GM18870 (cell line): ENCODE measurements at regions not wholly inside any gene's neighbourhood (a gene's known extent, or its start where the extent isn't known, plus 50 kb on each side); places are given as distances from the start of the nearest gene placed in this dataset.

Experiments
- ATAC-seq: cut with Tn5 transposase; IDR thresholded peaks from one replicate; pipeline ENCODE4 v1.9.1; 2021; ENCODE audit warnings: moderate library complexity; ENCODE audit not compliant: unreplicated experiment

- ATAC-seq: no peak
Observed at GRCh38 chr10:2475711-2476217, 591.6 kb upstream of the PFKP start.

DNA sequence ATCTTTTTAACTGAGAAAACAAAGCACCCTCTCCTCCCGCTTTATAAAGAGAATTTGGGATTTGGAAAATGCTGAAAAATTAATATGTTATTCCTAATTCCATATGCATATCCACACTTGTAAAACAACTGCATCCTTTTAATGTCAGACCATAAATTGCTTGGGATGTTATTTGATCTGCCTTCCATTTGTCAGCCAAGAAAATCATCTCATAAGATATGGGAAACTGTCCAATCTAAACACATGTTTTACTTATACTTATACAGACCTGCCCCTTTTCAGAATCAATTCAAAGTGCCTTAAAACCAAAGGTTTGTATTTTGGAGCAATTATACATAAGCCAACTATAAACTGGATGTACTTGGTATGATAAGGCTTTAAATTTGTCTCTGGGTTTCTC lies 595.5 kb upstream of the PFKP start:
- ATAC-seq: no peak

DNA sequence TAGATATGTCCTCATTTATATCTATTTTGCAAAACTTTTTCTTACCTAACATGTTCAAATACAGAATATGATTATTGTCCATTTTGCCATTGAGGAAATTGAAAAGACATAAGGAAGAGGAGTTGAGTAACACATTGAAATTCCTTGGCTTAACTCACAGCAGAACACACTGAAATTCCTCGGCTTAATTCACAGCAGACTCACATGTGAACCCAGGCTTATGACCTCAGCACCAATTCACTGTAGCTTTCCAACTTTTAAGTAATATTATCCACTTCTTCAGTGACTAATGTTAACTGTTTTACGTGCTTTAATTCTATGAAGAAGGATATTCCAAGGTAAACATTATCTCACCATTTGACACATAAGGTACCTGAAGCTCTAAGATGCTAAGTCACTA lies 597.5 kb upstream of the PFKP start:
- no peak for ATAC-seq

DNA sequence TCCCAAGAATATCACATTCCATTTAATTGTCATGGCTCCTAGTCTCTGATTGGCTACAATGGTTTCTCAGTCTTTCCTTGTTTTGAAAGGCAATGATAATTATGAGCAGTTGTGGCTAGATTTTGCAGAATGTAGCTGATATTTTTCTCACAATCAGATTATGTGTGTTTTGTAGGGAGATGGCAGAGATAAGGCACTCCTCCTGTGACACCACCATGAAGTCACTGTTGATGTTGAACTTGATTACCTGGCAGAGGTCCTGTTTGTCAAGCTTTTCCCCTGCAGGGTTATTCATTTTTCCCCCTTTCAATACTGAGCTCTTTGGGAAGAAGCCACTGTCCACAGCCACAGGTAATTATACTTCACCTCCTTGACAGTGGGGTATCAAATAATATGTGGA lies 602.9 kb upstream of the PFKP start:
- no peak for ATAC-seq

DNA sequence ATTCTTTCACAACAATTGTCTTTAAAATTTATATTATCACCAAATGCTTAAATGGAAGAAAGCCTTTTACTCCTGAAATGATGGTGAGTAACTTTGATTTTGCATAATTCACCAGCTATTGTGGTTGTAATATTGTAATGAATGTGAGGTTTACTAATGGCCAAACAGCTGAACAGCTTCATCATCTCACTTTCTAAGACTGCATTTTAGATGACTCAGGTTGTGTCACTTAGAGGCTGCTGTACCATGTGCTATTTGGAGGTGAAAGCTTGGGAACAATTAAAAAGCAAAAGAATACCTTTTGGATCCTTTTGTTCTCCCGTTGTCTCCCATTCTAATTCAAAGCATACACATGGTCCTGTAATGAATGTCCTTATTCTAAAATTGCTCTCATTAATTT lies 604.0 kb upstream of the PFKP start:
- no peak for ATAC-seq

- ATAC-seq: no peak
Observed at GRCh38 chr10:2462581-2462980, 604.8 kb upstream of the PFKP start.

- ATAC-seq: no peak
Observed at GRCh38 chr10:2460812-2461211, 606.5 kb upstream of the PFKP start.

GRCh38 chr10:2459713-2460112 lies 607.6 kb upstream of the PFKP start:
- ATAC-seq: no peak

- ATAC-seq: no peak
Observed at GRCh38 chr10:2456834-2457233, 610.5 kb upstream of the PFKP start.

- no peak for ATAC-seq
Observed at GRCh38 chr10:2445370-2445769, 622.0 kb upstream of the PFKP start.

DNA sequence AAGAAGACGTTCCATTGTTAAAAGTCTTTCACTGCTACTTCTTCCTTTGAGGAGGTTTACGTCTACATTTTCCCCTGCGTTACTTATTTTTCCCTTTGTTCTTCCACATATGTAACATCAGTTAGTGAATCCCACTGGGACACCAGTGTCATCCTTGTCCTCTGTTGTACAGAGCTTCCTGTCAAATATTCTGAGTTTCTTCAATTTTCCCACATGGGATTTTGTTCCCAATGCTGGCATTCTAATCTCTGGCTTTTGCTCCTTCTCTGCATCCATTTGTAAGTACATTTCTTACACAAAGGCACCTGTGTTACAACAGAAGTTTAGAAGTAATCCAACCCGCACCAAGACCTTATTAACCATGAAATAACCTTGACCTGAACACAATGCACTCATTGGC lies 627.4 kb upstream of the PFKP start:
- no peak for ATAC-seq

- no peak for ATAC-seq
Observed at GRCh38 chr10:2439000-2439399, 628.3 kb upstream of the PFKP start.

- no peak for ATAC-seq
Observed at GRCh38 chr10:2438248-2438939, 629.0 kb upstream of the PFKP start.

- ATAC-seq: no peak
Observed at GRCh38 chr10:2436933-2437332, 630.4 kb upstream of the PFKP start.

DNA sequence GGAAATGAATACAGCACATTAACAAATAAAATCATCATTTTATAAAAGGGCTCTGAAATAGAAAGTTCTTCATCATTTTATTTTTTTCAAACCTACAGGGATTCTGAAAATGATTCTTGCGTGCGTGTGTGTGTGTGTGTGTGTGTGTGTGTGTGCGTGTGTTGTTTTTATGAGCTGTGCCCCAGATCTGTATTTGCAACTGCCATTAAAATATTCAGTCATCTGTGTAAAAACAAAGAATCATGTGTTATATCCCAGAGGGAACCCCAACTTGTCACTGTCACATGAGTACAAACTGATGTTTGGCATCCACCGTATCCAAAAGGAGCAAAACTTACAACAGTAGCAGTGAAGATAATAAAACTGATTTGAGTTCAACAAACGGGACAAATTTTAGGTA lies 635.4 kb upstream of the PFKP start:
- no peak for ATAC-seq

GRCh38 chr10:2427412-2427811 lies 639.9 kb upstream of the PFKP start:
- ATAC-seq: no peak

DNA sequence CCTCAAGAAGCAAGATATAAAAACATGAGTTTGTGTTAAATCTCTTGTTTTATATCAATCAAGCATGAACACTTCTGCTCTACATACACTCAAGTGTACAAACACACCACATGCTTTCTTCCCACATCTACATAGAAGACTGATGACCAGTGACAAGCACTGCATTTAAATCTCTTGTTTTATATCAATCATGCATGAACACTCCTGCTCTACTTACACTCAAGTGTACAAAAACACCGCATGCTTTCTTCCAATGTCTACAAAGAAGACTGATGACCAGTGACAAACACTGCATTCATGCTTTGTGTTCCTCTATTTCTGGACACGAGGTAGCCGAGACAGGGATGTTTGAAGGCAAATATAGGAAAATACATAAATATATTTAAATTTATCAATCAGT lies 642.0 kb upstream of the PFKP start:
- no peak for ATAC-seq

DNA sequence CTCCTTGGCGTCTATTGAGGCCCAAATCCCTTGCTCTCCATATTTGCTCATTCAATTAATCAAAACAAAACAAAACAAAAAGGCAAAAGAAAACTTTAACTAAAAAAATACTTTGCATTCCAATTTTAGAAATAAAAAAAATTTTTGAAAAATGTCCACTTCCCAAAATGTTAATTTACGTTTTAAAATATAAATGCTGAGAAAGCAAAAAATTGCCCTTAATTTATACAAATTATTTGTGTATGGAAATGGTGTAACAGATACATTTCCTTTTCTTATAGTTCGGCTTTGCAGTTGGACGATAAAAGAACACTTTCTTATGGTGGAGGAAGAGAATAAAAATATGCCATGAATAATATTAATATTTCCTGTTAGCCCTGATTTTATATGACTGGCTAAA lies 652.8 kb upstream of the PFKP start:
- no peak for ATAC-seq

DNA sequence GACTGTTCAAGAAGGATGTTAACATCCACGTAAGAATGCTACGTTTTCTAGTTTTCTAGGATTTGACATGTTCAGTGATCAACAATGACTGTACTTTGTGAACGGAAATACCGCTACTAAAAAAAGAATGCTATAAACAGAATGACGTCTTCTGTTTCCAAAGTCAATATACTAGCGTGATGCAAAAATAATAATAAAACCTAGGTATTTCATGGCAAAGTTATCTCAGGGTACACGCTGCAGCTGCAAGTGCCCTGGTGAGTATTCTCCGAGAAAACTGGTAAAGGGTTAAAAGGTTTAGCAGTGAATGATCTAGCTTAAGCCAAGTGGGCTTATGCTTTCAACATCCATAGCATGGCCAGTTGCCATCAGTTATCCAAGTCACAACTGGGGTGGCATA lies 653.3 kb upstream of the PFKP start:
- no peak for ATAC-seq

DNA sequence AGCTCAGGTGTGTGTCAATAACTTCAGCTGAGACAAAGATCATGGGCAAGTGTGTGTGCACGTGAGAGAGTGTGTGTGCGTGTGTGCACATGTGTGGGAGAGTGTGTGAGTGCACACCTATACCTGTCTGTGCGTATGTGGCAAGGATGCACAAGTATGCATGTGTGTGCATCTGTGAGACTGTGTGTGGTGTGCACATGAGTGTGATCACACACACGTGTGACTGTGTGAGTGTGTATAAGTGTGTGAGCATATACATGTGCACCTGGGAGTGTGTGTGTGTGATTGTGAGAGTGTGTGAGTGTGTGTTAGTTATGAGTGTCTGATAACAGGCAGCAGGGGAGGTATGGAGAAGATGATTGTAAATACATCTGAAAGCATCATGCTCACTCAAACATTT lies 657.3 kb upstream of the PFKP start:
- no peak for ATAC-seq

GRCh38 chr10:2401459-2401858 lies 664.1 kb upstream of the ADARB2 start:
- no peak for ATAC-seq

DNA sequence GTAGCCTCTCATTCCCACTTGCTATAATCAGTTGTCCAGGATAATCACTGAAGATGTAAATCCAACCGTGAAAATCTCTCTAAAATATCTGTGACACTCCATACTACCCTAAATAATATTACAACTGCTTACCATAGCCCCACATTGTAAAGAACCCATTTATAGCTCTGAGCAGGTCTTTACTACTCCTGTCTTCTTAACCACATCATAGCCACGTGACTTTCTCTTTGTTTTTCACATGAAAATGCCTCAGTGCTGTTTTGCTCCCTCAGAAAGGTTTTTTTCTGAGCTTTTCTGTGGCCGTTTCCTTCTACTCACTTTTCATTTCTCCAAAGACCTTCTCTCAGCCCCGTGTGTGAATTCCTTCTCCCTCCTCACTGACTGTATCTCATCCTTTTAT lies 662.2 kb upstream of the ADARB2 start:
- no peak for ATAC-seq

DNA sequence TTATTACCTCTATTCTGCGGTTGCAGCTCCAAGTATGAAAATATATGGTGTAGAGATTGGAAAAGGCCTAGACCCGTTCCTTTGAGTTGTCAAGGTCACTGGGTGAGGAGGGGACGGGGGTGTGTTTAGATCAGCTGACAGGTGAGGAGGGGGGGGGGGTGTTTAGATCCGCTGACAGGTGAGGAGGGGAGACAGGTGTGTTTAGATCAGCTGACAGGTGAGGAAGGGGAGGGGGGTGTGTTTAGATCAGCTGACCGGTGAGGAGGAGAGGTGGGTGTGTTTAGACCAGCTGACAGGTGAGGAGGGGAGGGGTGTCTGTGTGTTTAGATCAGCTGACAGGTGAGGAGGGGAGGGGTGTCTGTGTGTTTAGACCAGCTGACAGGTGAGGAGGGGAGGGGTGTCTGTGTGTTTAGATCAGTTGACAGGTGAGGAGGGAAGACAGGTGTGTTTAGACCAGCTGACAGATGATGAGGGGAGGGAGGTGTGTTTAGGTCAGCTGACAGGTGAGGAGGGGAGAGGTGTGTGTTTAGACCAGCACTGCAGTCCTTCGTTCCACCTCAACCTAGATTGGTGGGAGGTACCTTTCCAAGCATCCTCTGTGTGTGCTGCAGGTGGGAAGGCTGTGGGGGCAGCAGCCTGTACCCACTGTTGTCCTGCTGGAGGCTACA lies 655.0 kb upstream of the ADARB2 start:
- no peak for ATAC-seq
